ENCODE measurements at regions not wholly inside any gene's neighbourhood (a gene's known extent, or its start where the extent isn't known, plus 50 kb on each side); places are given as distances from the start of the nearest gene placed in this dataset.

GRCh38 chr6:4598384-4598995, 177.7 kb upstream of the CDYL start:
- Histone ChIP-seq H2BK120ac (ENCODE audit: low read depth, low read length) (no peak overlapping the region), H3K4ac (ENCODE audit: low read length) (no peak overlapping the region), H3K4me1 (ENCODE audit: control insufficient read depth in 2 of 2, insufficient read depth in 1 of 2, low read depth in 1 of 2, low read length in 2 of 2) (no peaks in the 10 kb centered on the region), H3K18ac (ENCODE audit: low read length) (no peak overlapping the region), H3K36me3 (replicated peaks in 1 of 2; ENCODE audit: control insufficient read depth in 2 of 2, insufficient read depth in 2 of 2, low read length in 2 of 2) (no peaks in the 10 kb centered on the region), H3K4me2 (ENCODE audit: insufficient read depth, low read length, poor library complexity, severe bottlenecking) (no peak overlapping the region), H4K91ac (ENCODE audit: low read depth, low read length, poor library complexity) (no peak overlapping the region), H3K27ac (replicated peaks; ENCODE audit: low read length) (no peak overlapping the region), H3K27me3 (ENCODE audit: control insufficient read depth in 3 of 3, insufficient read depth in 3 of 3, low read depth in 1 of 3, low read length in 3 of 3) (no peaks in the 10 kb centered on the region), H2BK15ac (ENCODE audit: low read length) (no peak overlapping the region), H3K23ac (ENCODE audit: low read depth, low read length, poor library complexity) (no peak overlapping the region), H3K4me3 (ENCODE audit: low read length in 2 of 2) (no peak overlapping the region), H3K9ac (ENCODE audit: low read depth, low read length, poor library complexity) (no peak overlapping the region), H2AFZ (ENCODE audit: low read length) (no peak overlapping the region), H3K14ac (ENCODE audit: low read length) (no peak overlapping the region), H2AK5ac (ENCODE audit: low read depth, low read length) (no peak overlapping the region), H3K79me1 (ENCODE audit: low read depth, low read length) (no peaks in the 10 kb centered on the region), H2BK5ac (ENCODE audit: low read length) (no peak overlapping the region), H3K9me3 (replicated peaks in 1 of 2; ENCODE audit: control insufficient read depth in 2 of 2, insufficient read depth in 1 of 2, low read depth in 1 of 2, low read length in 2 of 2) (no peaks in the 10 kb centered on the region), H2BK12ac (ENCODE audit: low read length) (no peak overlapping the region), H4K8ac (ENCODE audit: low read depth, low read length) (no peak overlapping the region)
- no CpG with 5 or more reads among the region's 4 CpGs for WGBS, 2 donors (ENCODE audit: extremely low coverage in 2 of 2, insufficient read length in 2 of 2, insufficient replicate concordance in 1 of 2)
- DNase-seq (ENCODE audit: low spot score): no peak

GRCh38 chr6:4593951-4594350, 182.3 kb upstream of the CDYL start:
- H3K9ac ChIP-seq (ENCODE audit: low read depth, low read length, poor library complexity): no peak overlapping the region
- H2AK5ac ChIP-seq (ENCODE audit: low read depth, low read length): no peak overlapping the region
- no peak overlapping the region for H4K8ac ChIP-seq (ENCODE audit: low read depth, low read length)
- no peak overlapping the region for H3K23ac ChIP-seq (ENCODE audit: low read depth, low read length, poor library complexity)
- H3K18ac ChIP-seq (ENCODE audit: low read length): no peak overlapping the region
- WGBS, 2 donors (ENCODE audit: extremely low coverage in 2 of 2, insufficient read length in 2 of 2, insufficient replicate concordance in 1 of 2): no CpG with 5 or more reads among the region's 1 CpG
- no peak overlapping the region for H3K4ac ChIP-seq (ENCODE audit: low read length)
- no peaks in the 10 kb centered on the region for H3K9me3 ChIP-seq (replicated peaks in 1 of 2; ENCODE audit: control insufficient read depth in 2 of 2, insufficient read depth in 1 of 2, low read depth in 1 of 2, low read length in 2 of 2)
- H3K14ac ChIP-seq (ENCODE audit: low read length): no peak overlapping the region
- no peak overlapping the region for H2AFZ ChIP-seq (ENCODE audit: low read length)
- H2BK15ac ChIP-seq (ENCODE audit: low read length): no peak overlapping the region
- H3K27me3 ChIP-seq (ENCODE audit: control insufficient read depth in 3 of 3, insufficient read depth in 3 of 3, low read depth in 1 of 3, low read length in 3 of 3): no peaks in the 10 kb centered on the region
- no peaks in the 10 kb centered on the region for H3K79me1 ChIP-seq (ENCODE audit: low read depth, low read length)
- DNase-seq (ENCODE audit: low spot score): no peak
- H2BK120ac ChIP-seq (ENCODE audit: low read depth, low read length): no peak overlapping the region
- H3K36me3 ChIP-seq (replicated peaks in 1 of 2; ENCODE audit: control insufficient read depth in 2 of 2, insufficient read depth in 2 of 2, low read length in 2 of 2): no peaks in the 10 kb centered on the region
- no peaks in the 10 kb centered on the region for H3K4me1 ChIP-seq (ENCODE audit: control insufficient read depth in 2 of 2, insufficient read depth in 1 of 2, low read depth in 1 of 2, low read length in 2 of 2)
- no peak overlapping the region for H3K4me2 ChIP-seq (ENCODE audit: insufficient read depth, low read length, poor library complexity, severe bottlenecking)
- no peak overlapping the region for H3K4me3 ChIP-seq (ENCODE audit: low read length in 2 of 2)
- no peak overlapping the region for H2BK12ac ChIP-seq (ENCODE audit: low read length)
- no peak overlapping the region for H4K91ac ChIP-seq (ENCODE audit: low read depth, low read length, poor library complexity)
- H3K27ac ChIP-seq (replicated peaks; ENCODE audit: low read length): no peak overlapping the region
- H2BK5ac ChIP-seq (ENCODE audit: low read length): no peak overlapping the region

GRCh38 chr6:4592026-4592425, 184.2 kb upstream of the CDYL start:
- no peak overlapping the region for H2AK5ac ChIP-seq (ENCODE audit: low read depth, low read length)
- no peaks in the 10 kb centered on the region for H3K27me3 ChIP-seq (ENCODE audit: control insufficient read depth in 3 of 3, insufficient read depth in 3 of 3, low read depth in 1 of 3, low read length in 3 of 3)
- no peak overlapping the region for H3K4ac ChIP-seq (ENCODE audit: low read length)
- no peak overlapping the region for H3K14ac ChIP-seq (ENCODE audit: low read length)
- H3K79me1 ChIP-seq (ENCODE audit: low read depth, low read length): no peaks in the 10 kb centered on the region
- WGBS, 2 donors (ENCODE audit: extremely low coverage in 2 of 2, insufficient read length in 2 of 2, insufficient replicate concordance in 1 of 2): no CpG with 5 or more reads among the region's 2 CpGs
- H3K4me2 ChIP-seq (ENCODE audit: insufficient read depth, low read length, poor library complexity, severe bottlenecking): no peak overlapping the region
- H4K91ac ChIP-seq (ENCODE audit: low read depth, low read length, poor library complexity): no peak overlapping the region
- DNase-seq (ENCODE audit: low spot score): no peak
- no peaks in the 10 kb centered on the region for H3K4me1 ChIP-seq (ENCODE audit: control insufficient read depth in 2 of 2, insufficient read depth in 1 of 2, low read depth in 1 of 2, low read length in 2 of 2)
- H3K23ac ChIP-seq (ENCODE audit: low read depth, low read length, poor library complexity): no peak overlapping the region
- no peaks in the 10 kb centered on the region for H3K36me3 ChIP-seq (replicated peaks in 1 of 2; ENCODE audit: control insufficient read depth in 2 of 2, insufficient read depth in 2 of 2, low read length in 2 of 2)
- no peak overlapping the region for H3K4me3 ChIP-seq (ENCODE audit: low read length in 2 of 2)
- H2BK120ac ChIP-seq (ENCODE audit: low read depth, low read length): no peak overlapping the region
- no peak overlapping the region for H2AFZ ChIP-seq (ENCODE audit: low read length)
- H3K18ac ChIP-seq (ENCODE audit: low read length): no peak overlapping the region
- no peak overlapping the region for H4K8ac ChIP-seq (ENCODE audit: low read depth, low read length)
- no peak overlapping the region for H2BK15ac ChIP-seq (ENCODE audit: low read length)
- H3K9ac ChIP-seq (ENCODE audit: low read depth, low read length, poor library complexity): no peak overlapping the region
- H2BK5ac ChIP-seq (ENCODE audit: low read length): no peak overlapping the region
- H3K27ac ChIP-seq (replicated peaks; ENCODE audit: low read length): no peak overlapping the region
- no peak overlapping the region for H2BK12ac ChIP-seq (ENCODE audit: low read length)
- no peaks in the 10 kb centered on the region for H3K9me3 ChIP-seq (replicated peaks in 1 of 2; ENCODE audit: control insufficient read depth in 2 of 2, insufficient read depth in 1 of 2, low read depth in 1 of 2, low read length in 2 of 2)

GRCh38 chr6:4591218-4591617, 185.0 kb upstream of the CDYL start:
- Histone ChIP-seq H3K9ac (ENCODE audit: low read depth, low read length, poor library complexity) (no peak overlapping the region), H3K36me3 (replicated peaks in 1 of 2; ENCODE audit: control insufficient read depth in 2 of 2, insufficient read depth in 2 of 2, low read length in 2 of 2) (no peaks in the 10 kb centered on the region), H4K8ac (ENCODE audit: low read depth, low read length) (no peak overlapping the region), H3K9me3 (replicated peaks in 1 of 2; ENCODE audit: control insufficient read depth in 2 of 2, insufficient read depth in 1 of 2, low read depth in 1 of 2, low read length in 2 of 2) (no peaks in the 10 kb centered on the region), H2BK12ac (ENCODE audit: low read length) (no peak overlapping the region), H2AK5ac (ENCODE audit: low read depth, low read length) (no peak overlapping the region), H2BK120ac (ENCODE audit: low read depth, low read length) (no peak overlapping the region), H3K79me1 (ENCODE audit: low read depth, low read length) (no peaks in the 10 kb centered on the region), H3K4me2 (ENCODE audit: insufficient read depth, low read length, poor library complexity, severe bottlenecking) (no peak overlapping the region), H3K14ac (ENCODE audit: low read length) (no peak overlapping the region), H2BK5ac (ENCODE audit: low read length) (no peak overlapping the region), H3K23ac (ENCODE audit: low read depth, low read length, poor library complexity) (no peak overlapping the region), H2AFZ (ENCODE audit: low read length) (no peak overlapping the region), H3K4ac (ENCODE audit: low read length) (no peak overlapping the region), H3K18ac (ENCODE audit: low read length) (no peak overlapping the region), H3K27ac (replicated peaks; ENCODE audit: low read length) (no peak overlapping the region), H4K91ac (ENCODE audit: low read depth, low read length, poor library complexity) (no peak overlapping the region), H3K27me3 (ENCODE audit: control insufficient read depth in 3 of 3, insufficient read depth in 3 of 3, low read depth in 1 of 3, low read length in 3 of 3) (no peaks in the 10 kb centered on the region), H2BK15ac (ENCODE audit: low read length) (no peak overlapping the region), H3K4me1 (ENCODE audit: control insufficient read depth in 2 of 2, insufficient read depth in 1 of 2, low read depth in 1 of 2, low read length in 2 of 2) (no peaks in the 10 kb centered on the region), H3K4me3 (ENCODE audit: low read length in 2 of 2) (no peak overlapping the region)
- no peak for DNase-seq (ENCODE audit: low spot score)
- WGBS, 2 donors (ENCODE audit: extremely low coverage in 2 of 2, insufficient read length in 2 of 2, insufficient replicate concordance in 1 of 2): no CpG with 5 or more reads among the region's 6 CpGs

All from neuronal stem cell (in vitro differentiated cells).